ENCODE measurements at regions not wholly inside any gene's neighbourhood (a gene's known extent, or its start where the extent isn't known, plus 50 kb on each side); places are given as distances from the start of the nearest gene placed in this dataset.

- ChIA-PET CTCF (interaction anchor here (0.6 kb wide), 1 partner anchor 1173 kb away, joined by 5 read pairs; no protein-coding TSS in a partner anchor), POLR2A (ENCODE audit: low non-redundant PET) (no interaction called here)
- no peak for TF ChIP-seq CTCF (conservative IDR thresholded peaks at IDR 0.05; ENCODE audit: low read depth)
- H3K27ac ChIP-seq, result no peak overlapping the region
- no peak for DNase-seq (ENCODE audit: low spot score)
Measured at GRCh38 chrX:46407753-46408130, 137.5 kb downstream of the ZNF674 start.

GRCh38 chrX:46407036-46407752 lies 138.0 kb downstream of the ZNF674 start:
- ChIA-PET CTCF (interaction anchor here (0.6 kb wide), 3 partner anchors 654 to 1173 kb away, joined by 3 to 5 read pairs (median 3); no protein-coding TSS in a partner anchor), POLR2A (ENCODE audit: low non-redundant PET) (no interaction called here)
- no peak for TF ChIP-seq CTCF (conservative IDR thresholded peaks at IDR 0.05; ENCODE audit: low read depth)
- no peak overlapping the region for H3K27ac ChIP-seq
- no peak for DNase-seq (ENCODE audit: low spot score)

GRCh38 chrX:46404774-46405173 lies 140.4 kb downstream of the ZNF674 start:
- CTCF ChIA-PET, result interaction anchor here (0.6 kb wide), 1 partner anchor 867 kb away, joined by 6 read pairs; no protein-coding TSS in a partner anchor
- no peak overlapping the region for H3K27ac ChIP-seq
- no peak for TF ChIP-seq CTCF (conservative IDR thresholded peaks at IDR 0.05; ENCODE audit: low read depth)
- no peak for DNase-seq (ENCODE audit: low spot score)
- POLR2A ChIA-PET (ENCODE audit: low non-redundant PET), result no interaction called here

GRCh38 chrX:46400530-46401443 lies 144.4 kb downstream of the ZNF674 start:
- no peak for TF ChIP-seq CTCF (conservative IDR thresholded peaks at IDR 0.05; ENCODE audit: low read depth)
- no peak overlapping the region for H3K27ac ChIP-seq
- no peak for DNase-seq (ENCODE audit: low spot score)
- CTCF ChIA-PET, result interaction anchor here (0.6 kb wide), 1 partner anchor 376 kb away, joined by 3 read pairs; no protein-coding TSS in a partner anchor
- POLR2A ChIA-PET (ENCODE audit: low non-redundant PET), result no interaction called here

- ChIA-PET CTCF (no interaction called here), POLR2A (ENCODE audit: low non-redundant PET) (no interaction called here)
- TF ChIP-seq CTCF (conservative IDR thresholded peaks at IDR 0.05; ENCODE audit: low read depth), result no peak
- no peak for DNase-seq (ENCODE audit: low spot score)
- H3K27ac ChIP-seq, result no peak overlapping the region
Measured at GRCh38 chrX:46398874-46399273, 146.3 kb downstream of the ZNF674 start.

- POLR2A ChIA-PET (ENCODE audit: low non-redundant PET), result no interaction called here
- H3K27ac ChIP-seq, result no peak overlapping the region
- CTCF ChIA-PET, result interaction anchor here (0.5 kb wide), 1 partner anchor 117 kb away, joined by 5 read pairs; no protein-coding TSS in a partner anchor
- DNase-seq (ENCODE audit: low spot score), result no peak
- no peak for TF ChIP-seq CTCF (conservative IDR thresholded peaks at IDR 0.05; ENCODE audit: low read depth)
Measured at GRCh38 chrX:46398126-46398525, 147.1 kb downstream of the ZNF674 start.

Data from RWPE1 (cell line).